ENCODE measurements at regions not wholly inside any gene's neighbourhood (a gene's known extent, or its start where the extent isn't known, plus 50 kb on each side); places are given as distances from the start of the nearest gene placed in this dataset.

DNA sequence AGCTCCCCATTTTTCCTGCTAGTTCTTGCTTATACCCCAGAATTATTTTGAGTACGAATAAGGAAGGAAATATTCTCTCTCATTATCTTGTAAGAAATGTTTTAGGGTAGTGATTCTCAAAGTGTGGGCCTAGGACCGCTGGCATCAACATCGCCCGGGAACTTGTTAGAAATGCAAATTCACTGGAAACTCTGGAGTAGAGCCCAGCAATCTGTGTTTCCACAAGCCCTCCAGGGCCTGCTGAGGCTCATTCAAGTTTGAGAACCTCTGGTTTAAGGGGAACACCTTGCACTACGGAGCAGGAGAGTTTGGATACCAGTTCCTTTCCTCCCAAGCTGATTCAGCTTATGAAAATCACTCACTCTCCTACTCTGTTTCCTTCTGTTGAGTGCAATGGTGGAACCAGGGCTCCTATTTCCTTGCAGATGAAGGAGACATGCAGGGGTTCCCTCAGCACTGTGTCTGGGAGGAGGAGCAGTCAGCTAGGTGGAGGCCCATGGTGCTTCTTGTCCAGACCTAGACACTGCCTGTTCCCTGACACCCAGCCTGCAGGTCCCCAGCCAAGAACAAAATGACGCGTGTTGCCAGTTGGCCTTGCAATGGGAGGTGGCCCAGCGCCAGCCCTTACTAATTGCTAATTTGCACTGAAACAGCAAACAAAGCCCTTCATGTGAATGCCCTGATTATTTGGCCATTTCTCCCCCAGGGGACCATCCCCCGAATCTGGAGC, 68.5 kb downstream of the CYTL1 start:
- TF ChIP-seq ZNF274 (IDR thresholded peaks at IDR 0.05; ENCODE audit: low read depth, low read length) (no peak), YY1 (IDR thresholded peaks at IDR 0.05; ENCODE audit: insufficient read depth, insufficient read length) (no peak), SUZ12 (IDR thresholded peaks at IDR 0.05; ENCODE audit: extremely low read depth, insufficient read depth, insufficient read length) (no peak)
